Putamen (tissue), 1 donor: ENCODE measurements at regions not wholly inside any gene's neighbourhood (a gene's known extent, or its start where the extent isn't known, plus 50 kb on each side); places are given as distances from the start of the nearest gene placed in this dataset.

Experiments used
- DNase-seq: peaks from one replicate; pipeline ENCODE4 v3.0.0-alpha.2; 2016; ENCODE audit warnings: low spot score

DNA sequence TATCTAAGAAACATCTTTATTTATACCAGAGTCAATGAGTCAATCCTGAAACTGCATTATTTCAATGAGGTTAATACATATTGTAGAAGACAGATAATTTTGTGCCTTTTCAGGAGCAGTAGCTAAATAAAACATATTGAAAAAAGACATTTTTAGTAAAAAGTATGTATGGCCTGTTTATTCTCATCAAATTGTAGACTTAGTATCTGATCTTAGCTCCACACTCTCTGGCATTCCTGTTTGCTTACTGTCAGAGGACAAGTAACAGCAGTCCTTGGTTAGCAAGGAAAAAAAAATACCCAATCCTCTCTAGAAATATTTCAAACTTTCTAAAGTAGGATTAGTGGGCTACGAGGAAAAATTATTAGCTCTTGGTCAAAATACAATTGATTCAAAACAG is 50.5 kb upstream of the GUCY1A1 start:
- no peak for DNase-seq

- DNase-seq: no peak
Measured at GRCh38 chr4:155615081-155615887, 51.4 kb upstream of the GUCY1A1 start.

DNA sequence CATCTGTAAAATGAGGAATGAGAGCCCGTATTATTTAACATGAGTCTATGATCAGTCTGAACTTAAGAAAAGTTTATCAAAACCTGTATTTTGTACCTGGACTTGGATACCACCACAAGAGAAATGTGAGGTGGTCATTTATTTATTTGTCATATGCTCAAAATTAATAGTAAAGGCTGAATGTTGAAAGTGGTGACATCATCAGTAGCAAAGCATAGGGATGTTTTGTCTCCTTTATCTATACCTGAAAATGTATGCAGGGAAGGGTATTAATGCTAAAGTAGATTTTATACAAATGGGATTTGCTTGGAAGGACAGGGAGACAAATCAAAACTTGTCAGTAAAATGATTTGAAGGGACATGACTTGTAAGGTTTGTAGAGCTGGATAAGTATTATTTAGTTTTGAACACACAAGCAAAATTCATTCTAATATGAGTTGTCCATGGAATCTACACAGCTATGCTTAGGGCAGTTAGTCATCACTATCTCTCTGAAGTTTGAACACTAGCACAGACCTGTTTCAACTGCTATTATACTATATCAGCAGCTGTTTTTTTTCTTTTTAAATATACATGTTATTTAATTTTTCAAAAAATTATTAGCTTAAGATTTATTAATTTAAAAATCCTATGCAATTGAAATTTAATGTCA is 52.4 kb upstream of the GUCY1A1 start:
- DNase-seq: no peak

DNA sequence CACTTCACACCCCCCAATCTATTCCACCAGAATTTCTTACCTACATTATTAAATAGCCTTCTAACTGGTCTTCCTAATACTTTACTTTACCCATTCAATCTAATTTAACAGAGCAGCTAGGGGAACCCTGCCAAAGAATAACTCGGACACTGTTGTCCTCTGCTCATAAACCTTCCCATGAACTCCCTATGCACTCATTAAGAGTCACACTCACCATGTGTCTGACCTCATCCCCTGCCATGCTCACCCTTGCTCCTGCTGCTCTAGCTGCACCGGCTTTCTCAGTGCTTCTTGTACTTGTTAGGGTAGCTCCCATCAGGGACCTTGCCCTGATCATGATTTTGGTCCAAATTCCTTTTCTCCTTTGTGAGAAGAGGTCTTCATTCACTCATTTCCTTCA is 54.6 kb upstream of the GUCY1A1 start:
- no peak for DNase-seq

DNA sequence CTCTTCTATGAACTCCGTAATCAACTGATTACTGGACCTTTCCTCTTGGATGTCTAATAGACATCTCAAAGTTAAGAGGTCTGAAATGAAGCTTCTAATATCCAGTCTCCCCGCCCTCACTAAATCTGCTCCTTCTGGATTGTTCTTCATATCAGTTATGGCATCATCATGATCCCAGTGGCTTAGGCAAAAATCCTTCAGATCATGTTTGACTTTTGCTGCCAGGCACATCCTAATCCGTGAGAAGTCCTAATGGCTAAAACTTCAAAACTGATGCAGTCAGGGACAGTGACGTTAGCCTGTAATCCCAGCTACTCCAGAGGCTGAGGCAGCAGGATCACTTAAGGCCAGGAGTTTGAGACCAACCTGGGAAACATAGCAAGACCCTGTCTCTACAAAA is 55.1 kb upstream of the GUCY1A1 start:
- no peak for DNase-seq

- DNase-seq: no peak
Measured at GRCh38 chr4:155610143-155610542, 56.5 kb upstream of the GUCY1A1 start.

- no peak for DNase-seq
Measured at GRCh38 chr4:155609455-155610059, 57.1 kb upstream of the GUCY1A1 start.

DNA sequence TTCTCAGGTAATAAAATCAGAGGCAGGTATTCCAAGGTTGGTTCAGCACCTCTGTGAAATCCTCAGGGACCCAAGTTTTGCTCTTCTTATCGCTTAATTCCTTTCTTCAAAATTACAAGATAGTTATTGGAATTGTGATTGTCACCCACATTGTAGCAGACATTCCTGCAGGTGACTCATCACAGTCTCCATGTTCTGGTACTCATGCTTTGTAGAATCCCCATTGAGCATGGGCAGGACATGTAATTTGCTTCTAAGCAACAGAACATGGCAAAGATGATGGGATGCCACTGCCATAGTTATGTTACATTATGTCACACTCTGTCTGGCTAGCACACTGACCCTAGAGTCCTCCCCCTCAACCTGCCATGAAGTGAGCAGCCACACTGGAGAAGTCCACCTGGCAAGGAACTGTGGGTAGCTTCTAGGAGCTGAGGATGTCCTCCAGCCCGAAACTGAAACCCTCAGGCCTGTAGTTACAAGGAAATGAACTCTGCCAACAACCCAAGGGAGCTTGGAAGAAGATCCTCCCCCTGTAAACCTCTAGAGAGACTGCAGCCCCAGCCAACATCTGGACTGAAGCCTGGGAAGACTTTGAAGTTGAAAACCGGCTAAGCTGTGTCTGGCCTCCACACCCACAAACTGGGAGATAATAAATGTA is 58.3 kb upstream of the GUCY1A1 start:
- no peak for DNase-seq

- DNase-seq: no peak
Measured at GRCh38 chr4:155607481-155607880, 59.2 kb upstream of the GUCY1A1 start.

DNA sequence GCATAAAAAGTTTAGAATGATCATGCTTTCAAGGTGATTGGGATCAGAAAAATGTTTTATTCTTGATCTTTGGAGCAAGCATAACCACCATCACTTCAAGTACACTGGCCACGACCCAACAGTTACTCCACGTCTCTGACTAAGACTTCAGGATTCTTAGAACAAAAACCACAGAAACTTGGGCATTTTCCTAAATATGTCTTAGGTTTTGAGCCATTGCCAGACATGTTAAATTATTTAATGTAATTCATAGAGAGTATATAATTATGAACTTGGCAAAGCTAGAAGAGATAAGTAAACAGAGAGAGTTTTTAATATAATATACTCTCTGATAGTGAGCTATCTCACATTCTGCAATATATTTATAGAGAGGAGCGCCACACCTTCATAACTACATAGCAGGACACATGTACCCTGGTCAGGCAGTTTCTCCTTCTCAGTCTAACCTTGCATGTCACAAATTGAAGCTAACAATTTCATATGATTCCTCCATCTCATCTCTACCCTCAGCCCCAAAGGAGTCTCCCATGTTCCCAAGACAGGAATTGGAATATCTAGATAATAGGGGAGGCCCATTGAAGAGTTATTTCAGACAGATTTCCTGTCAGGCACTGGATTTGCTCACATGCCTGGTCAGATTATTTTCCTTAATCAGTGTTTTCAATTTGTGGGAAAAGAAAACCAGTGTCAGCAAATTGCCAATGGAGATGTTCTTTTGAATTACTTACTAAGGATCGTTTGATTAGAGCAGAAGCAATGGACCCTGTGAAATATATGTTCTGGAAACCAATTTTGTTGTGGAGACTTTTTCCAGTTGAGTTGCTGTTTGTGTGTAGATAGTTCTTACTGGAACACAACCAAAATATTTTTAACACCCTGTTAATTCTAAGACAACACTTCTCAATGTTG is 61.7 kb upstream of the GUCY1A1 start:
- DNase-seq: no peak

GRCh38 chr4:155603360-155603891 is 63.2 kb upstream of the GUCY1A1 start:
- no peak for DNase-seq

DNA sequence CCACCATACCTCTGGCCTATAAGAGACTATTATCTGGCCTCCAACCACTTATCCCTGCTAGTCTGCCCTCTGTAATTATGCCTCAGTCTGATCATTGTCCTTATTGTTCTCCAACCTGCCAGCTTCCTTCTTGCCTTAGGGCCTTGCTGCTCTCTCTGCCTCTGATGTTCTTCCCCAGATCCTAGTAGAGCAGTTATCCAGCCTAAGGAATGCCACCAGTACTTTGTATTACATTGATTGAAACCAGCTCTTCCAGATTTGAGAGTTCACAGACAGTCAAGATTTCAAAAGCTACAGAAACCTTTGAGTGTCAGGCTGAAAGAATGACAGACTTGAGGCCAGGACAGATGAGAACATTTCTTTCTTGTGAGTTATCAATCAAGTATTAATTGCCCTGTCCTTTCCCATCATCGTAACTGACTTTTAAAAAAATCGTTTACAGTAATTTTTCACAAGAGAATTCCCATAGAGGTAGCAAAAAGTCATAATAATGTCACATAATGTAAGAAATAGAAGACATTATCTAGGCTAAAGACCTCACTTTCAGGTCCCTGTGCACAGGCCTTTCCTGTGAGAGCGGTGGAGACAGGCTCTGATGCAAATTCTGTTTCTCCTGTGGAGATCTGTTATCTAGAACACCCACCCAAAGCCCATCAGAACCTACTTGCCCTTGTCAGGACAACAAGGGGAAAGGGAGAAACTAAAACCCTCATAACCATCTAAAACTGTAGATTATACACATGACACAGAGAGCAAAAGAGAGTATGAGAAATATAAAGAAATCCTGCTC is 64.1 kb upstream of the GUCY1A1 start:
- no peak for DNase-seq

GRCh38 chr4:155600244-155600643 is 66.4 kb upstream of the GUCY1A1 start:
- no peak for DNase-seq

DNA sequence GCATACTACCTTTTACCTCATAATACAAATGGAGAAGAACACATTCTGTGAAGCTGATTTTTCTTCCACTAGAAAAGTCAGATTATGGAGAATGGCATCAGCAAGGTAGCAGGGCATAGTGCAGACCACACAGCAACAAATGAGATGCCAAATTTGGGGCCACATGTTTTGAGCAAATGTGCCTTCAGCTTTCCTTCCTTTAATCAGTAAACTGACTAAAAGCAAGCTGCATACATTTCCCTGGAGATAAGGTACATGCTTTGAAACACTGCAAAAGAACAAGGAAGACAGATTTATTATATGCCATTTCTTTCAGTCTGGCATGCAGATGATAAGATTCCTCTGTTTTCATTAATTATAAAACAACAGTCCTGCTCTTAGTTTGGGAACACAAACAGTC is 67.1 kb upstream of the GUCY1A1 start:
- no peak for DNase-seq

GRCh38 chr4:155599085-155599484 is 67.6 kb upstream of the GUCY1A1 start:
- DNase-seq: no peak

GRCh38 chr4:155597933-155598451 is 68.7 kb upstream of the GUCY1A1 start:
- DNase-seq: no peak

GRCh38 chr4:155597281-155597680 is 69.4 kb upstream of the GUCY1A1 start:
- no peak for DNase-seq

DNA sequence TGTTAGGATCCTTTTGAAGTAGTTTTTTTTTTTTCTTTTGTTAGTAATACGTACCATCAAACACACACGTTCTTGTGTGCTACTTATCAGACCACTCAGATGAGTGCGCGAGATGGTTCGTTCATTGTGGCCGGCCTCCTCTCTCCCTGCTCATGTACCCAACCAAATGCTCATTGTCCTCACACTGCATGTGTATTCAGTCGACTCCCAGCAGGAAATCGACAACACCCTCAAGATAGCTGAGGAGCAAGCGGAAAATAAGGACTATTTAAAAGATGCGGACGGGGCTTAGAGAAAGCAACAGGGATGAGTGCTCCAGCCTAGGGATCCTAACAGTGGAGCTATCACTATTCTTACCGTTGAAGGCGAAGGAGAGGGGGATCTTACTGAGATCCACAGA is 72.9 kb upstream of the GUCY1A1 start:
- no peak for DNase-seq

GRCh38 chr4:155592938-155593297 is 73.7 kb upstream of the GUCY1A1 start:
- no peak for DNase-seq

DNA sequence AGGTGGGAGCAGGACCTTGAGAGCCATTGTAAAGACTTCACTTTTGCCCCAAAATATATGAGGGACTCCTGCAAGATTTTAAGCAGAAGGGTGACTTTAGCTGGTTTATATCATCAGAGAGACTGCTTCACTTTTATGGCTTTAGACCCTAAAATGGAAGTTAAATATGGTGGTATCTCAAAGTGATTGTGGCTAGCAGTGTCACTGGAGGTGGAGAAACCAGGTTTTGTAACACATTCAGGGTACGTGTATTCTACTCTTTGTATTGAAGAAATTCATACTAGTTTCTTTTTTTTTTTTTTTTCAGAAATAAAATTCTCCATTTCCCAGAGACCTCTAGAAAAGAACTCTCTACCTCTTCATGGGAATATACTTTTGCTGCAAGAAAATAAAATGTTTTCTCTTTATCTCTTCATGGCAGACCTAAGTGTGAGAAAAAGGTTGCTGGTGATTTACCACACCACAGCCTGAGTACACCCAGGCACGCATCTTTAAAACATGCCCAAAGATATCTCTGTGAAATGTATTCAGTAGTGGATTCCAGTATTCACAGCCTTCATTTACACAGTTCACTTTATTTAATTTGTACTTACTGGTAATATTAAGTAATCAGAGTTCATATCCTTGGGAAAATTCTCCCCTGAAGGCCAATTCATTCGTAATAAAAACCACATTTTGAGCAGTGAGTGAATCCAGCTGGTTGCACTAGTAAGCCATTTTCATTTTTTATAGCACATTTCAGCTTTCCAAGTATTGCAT is 74.3 kb upstream of the GUCY1A1 start:
- no peak for DNase-seq
